HG03460 (cell line): ENCODE measurements at regions not wholly inside any gene's neighbourhood (a gene's known extent, or its start where the extent isn't known, plus 50 kb on each side); places are given as distances from the start of the nearest gene placed in this dataset.

Experiments used
- ATAC-seq: cut with Tn5 transposase; IDR thresholded peaks from one replicate; pipeline ENCODE4 v1.9.1; 2021; ENCODE audit not compliant: unreplicated experiment

- ATAC-seq: no peak
Measured at GRCh38 chr11:38315151-38315550, 1717.1 kb upstream of the RAG2 start.

DNA sequence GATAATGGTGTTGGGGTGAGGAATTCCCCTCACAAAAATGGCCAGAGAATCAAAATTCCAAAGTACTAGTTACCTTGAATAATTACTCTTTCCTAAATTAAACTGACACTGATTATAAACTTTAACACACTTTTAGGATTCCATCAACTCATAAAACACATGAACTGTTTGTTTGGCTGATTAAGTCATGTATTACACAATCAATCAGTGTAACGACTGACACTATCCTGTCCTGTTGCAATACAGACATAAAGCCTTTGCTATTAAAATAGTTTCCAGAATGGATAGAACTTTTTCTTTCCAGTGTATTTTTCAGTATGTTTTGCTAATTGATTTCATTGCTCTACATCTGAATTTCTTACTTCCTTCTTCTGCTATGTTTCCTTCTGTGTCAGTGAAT is 1709.4 kb upstream of the RAG2 start:
- ATAC-seq: no peak

GRCh38 chr11:38305682-38306081 is 1707.6 kb upstream of the RAG2 start:
- no peak for ATAC-seq

GRCh38 chr11:38304926-38305325 is 1706.9 kb upstream of the RAG2 start:
- ATAC-seq: no peak

DNA sequence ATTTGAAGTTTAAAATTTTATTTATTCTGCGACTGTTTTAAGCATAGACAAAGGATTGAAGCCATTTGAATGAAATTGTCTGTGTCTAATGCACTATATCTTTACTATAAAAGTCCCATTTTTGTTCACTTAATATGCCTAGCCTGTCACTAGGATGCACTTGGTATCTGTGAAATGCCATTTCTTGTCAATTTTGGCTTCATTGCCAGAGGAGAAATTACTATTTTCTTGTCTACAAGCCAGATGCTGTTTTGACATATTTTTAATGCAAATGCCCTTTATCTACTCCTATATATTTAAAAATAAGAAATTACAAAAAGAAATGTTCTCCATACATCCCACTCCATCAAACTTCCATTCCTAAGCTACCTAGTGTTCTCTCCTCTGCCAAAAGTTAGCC is 1704.5 kb upstream of the RAG2 start:
- ATAC-seq: no peak

GRCh38 chr11:38300570-38300969 is 1702.5 kb upstream of the RAG2 start:
- ATAC-seq: no peak

GRCh38 chr11:38296211-38296776 is 1698.3 kb upstream of the RAG2 start:
- no peak for ATAC-seq

DNA sequence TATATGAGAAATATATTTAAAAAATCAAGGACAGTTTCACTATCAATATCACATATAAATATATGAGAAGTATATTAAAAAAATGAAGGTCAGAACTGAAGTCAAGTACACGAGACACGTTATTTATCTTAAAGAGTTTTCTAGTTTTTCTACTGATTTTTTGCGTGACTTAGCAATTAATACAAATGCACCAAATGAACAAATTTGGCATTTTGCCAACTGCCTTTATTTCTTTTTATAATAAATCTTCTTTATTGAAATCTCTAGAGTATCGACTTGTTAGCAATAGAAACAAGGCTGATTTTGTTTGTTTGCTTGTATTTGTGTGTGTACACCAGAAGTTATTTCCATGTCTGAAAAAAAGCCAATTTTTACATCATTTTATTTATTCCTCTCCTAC is 1684.7 kb upstream of the RAG2 start:
- ATAC-seq: no peak

DNA sequence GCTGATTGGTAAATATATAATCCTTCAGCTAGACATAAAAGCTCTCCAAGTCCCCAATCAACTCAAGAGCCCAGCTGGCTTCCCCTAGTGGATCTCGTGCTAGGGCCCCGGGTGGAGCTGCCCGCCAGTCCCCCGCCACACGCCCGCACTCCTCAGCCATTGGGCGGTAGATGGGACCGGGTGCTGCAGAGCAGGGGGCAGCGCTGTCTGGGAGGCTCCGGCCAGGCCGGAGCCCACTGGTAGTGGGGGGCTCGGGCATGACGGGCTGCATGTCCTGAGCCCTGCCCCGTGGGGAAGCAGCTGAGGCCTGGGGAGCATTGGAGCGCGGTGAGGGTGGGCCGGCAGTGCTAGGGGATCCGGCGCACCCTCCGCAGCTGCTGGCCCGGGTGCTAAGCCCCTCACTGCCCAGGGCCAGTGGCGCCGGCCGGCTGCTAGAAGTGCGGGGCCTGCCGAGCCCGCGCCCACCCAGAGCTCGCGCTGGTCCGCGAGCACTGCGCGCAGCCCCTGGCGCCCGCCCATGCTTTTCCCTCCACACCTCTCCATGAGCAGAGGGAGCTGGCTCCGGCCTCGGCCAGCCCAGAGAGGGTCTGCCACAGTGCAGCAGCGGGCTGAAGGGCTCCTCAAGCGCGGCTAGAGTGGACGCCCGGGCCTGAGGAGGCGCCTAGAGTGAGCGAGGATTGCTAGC is 1680.6 kb upstream of the RAG2 start:
- no peak for ATAC-seq

DNA sequence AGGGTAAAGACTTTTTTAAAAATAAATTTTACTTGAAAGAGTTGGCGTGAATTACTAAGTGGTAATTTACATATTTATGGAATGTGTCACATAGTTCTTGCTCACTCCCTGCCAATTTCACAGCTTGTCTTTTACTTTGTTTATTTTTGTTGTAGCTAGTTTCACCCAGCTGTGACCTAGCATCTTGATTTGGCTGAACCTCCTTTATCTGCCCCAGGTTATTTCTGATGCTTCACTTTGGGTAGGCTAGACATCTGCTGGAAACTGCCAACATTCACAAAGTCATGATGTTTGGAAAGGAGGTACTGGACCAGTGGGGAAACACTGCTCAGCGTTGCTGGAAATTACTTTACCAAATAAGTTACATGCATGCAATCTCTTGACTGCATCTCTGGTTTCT is 1676.0 kb upstream of the RAG2 start:
- no peak for ATAC-seq

GRCh38 chr11:38272376-38272775 is 1674.3 kb upstream of the RAG2 start:
- ATAC-seq: no peak

GRCh38 chr11:38266691-38267090 is 1668.7 kb upstream of the RAG2 start:
- no peak for ATAC-seq

GRCh38 chr11:38256436-38256835 is 1658.4 kb upstream of the RAG2 start:
- no peak for ATAC-seq

GRCh38 chr11:38254913-38255312 is 1656.9 kb upstream of the RAG2 start:
- ATAC-seq: no peak

DNA sequence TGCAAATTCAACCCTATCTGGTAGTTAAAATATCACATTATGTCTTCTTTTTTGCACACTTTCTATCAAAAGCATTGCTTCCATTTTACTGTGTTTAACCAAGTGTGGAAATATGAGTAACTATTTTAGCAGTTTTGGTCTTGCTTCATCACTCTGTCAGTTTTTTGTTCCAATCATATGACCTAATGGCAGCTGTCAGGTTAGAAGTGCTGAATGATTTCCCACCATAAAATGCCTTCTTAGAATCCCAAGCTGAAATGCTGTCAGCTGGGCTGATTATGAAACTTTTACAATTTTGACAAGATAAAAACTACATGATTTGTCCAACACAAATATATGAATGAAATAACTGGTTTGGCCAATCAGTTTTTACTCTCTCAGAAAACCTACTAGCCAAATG is 1654.6 kb upstream of the RAG2 start:
- no peak for ATAC-seq

DNA sequence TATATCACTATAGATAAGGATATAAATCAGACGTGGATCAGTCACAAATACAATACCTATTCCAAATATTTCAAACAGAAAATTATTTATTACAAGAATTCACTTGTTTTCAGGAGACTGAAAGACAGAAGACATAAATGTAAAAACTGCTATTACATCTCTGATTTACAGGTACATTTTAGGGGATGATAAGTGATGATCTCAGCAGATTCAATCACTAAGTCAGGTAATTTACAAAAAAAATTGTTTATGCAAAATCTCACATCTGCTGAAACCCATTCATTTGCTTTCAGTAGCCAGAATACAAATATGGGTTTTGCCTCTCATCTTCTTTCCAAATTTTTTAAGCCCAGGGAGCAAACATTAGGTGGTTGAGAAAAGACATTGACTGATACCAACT is 1648.4 kb upstream of the RAG2 start:
- ATAC-seq: no peak

DNA sequence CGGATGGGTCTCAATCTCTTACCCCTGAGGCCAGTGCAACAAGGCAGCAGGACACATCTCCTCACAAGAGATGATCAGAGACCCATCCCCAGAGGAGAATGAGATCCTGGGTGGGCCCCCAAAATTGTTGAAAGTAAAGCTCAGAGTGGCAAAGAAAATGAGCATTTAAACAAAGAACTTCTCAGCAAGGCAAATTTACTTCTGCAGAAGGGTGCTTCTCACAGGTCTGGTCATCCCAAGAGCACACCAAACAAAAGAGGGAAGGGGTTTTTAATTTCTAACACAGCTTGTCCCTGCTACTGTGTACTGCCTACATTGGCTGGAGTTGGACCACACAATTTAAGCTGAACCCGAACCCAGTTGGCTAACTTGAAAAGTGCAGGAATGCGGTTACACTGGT is 1628.6 kb upstream of the RAG2 start:
- ATAC-seq: no peak

DNA sequence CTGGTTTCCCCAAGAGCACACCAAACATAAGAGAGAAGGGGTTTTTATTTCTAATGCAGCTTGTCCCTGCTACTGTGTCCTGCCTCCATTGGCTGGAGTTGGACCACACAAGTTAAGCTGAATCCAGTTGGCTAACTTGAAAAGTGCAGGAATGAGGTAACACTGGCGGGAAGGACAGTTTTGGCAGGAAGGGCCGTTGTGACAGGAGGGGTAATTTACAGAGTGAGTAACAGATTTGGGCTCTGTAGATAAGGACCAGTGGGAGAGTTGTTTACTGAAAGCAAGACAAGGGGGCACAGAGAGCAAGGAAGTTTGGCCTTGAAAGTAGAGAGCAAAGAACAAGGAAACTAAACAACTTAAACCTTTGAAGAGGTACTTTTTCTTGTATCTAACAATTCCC is 1623.3 kb upstream of the RAG2 start:
- ATAC-seq: no peak

GRCh38 chr11:38219636-38220035 is 1621.6 kb upstream of the RAG2 start:
- ATAC-seq: no peak

DNA sequence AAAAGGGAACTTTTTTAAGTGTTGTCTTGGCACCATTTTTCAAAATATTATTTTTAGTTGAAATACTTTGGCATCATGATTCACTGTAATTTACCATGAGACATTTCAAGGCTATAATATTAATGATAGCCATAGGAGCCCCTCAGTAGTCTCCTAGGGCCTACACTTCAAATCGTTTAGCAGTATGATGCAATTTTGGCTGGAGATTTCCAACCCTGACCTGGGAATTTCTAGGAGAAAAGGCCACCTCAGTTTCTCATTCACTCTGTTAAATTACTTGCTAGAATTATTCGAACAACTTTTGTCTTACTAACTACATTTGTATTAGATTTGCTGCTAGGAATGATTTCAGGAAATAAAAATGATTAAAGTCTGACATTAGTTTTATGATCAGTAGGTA is 1610.9 kb upstream of the RAG2 start:
- no peak for ATAC-seq

GRCh38 chr11:38206663-38207062 is 1608.6 kb upstream of the RAG2 start:
- no peak for ATAC-seq

DNA sequence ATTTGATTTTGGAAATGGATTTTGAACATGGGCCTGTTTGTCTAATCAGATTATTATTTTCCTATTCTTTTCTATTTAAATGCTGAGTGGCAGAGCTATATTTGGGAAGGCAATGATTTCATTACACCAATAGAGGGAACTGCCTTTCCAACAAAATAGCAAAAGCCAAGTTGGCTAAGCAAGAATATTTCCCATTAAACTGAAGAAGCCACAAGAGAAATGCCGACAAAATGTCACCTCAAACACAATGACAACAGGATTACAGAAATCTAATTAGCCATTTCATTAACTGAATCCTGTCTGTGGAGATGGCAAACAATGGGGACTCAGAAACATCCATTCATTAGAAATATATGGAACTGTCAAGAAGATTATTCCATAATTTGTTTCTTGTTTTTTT is 1593.1 kb upstream of the RAG2 start:
- no peak for ATAC-seq
